ENCODE measurements at regions not wholly inside any gene's neighbourhood (a gene's known extent, or its start where the extent isn't known, plus 50 kb on each side); places are given as distances from the start of the nearest gene placed in this dataset.

- DNase-seq: no peak
- H3K27me3 ChIP-seq (ENCODE audit: control insufficient read depth in 1 of 2, insufficient read depth in 2 of 2, low read length in 1 of 2): no peaks in the 10 kb centered on the region
- no peak overlapping the region for H3K27ac ChIP-seq (ENCODE audit: low read depth in 1 of 2, low read length in 2 of 2)
- intact Hi-C loops (cut with DNase I): no loop called here
- no peaks in the 10 kb centered on the region for H3K9me3 ChIP-seq (ENCODE audit: control insufficient read depth, low read length)
- no peak overlapping the region for H3K4me3 ChIP-seq (ENCODE audit: low read length in 2 of 2)
- WGBS, 2 donors: 97 to 98% methylated on average over 4 of the region's 4 CpGs
- ATAC-seq (ENCODE audit: low FRiP score): no peak
- H3K36me3 ChIP-seq (ENCODE audit: control insufficient read depth in 1 of 2, insufficient read depth in 2 of 2, low read length in 1 of 2): no peaks in the 10 kb centered on the region
- H3K4me1 ChIP-seq (ENCODE audit: control insufficient read depth in 1 of 2, insufficient read depth in 2 of 2, low read length in 2 of 2): no peaks in the 10 kb centered on the region
Measured at GRCh38 chr14:95458459-95458858, 58.0 kb downstream of the SYNE3 start.

GRCh38 chr14:95456281-95456680, 60.2 kb downstream of the SYNE3 start:
- intact Hi-C loops (cut with DNase I): no loop called here
- Histone ChIP-seq H3K27me3 (ENCODE audit: control insufficient read depth in 1 of 2, insufficient read depth in 2 of 2, low read length in 1 of 2) (no peaks in the 10 kb centered on the region), H3K36me3 (ENCODE audit: control insufficient read depth in 1 of 2, insufficient read depth in 2 of 2, low read length in 1 of 2) (peaks cover 0 to 2% of the 10 kb centered on the region in 2 donors), H3K27ac (ENCODE audit: low read depth in 1 of 2, low read length in 2 of 2) (no peak overlapping the region), H3K4me1 (ENCODE audit: control insufficient read depth in 1 of 2, insufficient read depth in 2 of 2, low read length in 2 of 2) (no peaks in the 10 kb centered on the region), H3K9me3 (ENCODE audit: control insufficient read depth, low read length) (no peaks in the 10 kb centered on the region), H3K4me3 (ENCODE audit: low read length in 2 of 2) (no peak overlapping the region)
- no peak for ATAC-seq (ENCODE audit: low FRiP score)
- 89 to 92% methylated on average over 8 of the region's 8 CpGs for WGBS, 2 donors
- DNase-seq: no peak

GRCh38 chr14:95455246-95455645, 61.2 kb downstream of the SYNE3 start:
- no peak overlapping the region for H3K27ac ChIP-seq (ENCODE audit: low read depth in 1 of 2, low read length in 2 of 2)
- H3K4me1 ChIP-seq (ENCODE audit: control insufficient read depth in 1 of 2, insufficient read depth in 2 of 2, low read length in 2 of 2): no peaks in the 10 kb centered on the region
- no peaks in the 10 kb centered on the region for H3K9me3 ChIP-seq (ENCODE audit: control insufficient read depth, low read length)
- H3K4me3 ChIP-seq (ENCODE audit: low read length in 2 of 2): no peak overlapping the region
- no peak for DNase-seq
- intact Hi-C loops (cut with DNase I): no loop called here
- ATAC-seq (ENCODE audit: low FRiP score): no peak
- 96% methylated on average over 16 to 17 of the region's 17 CpGs for WGBS, 2 donors
- H3K27me3 ChIP-seq (ENCODE audit: control insufficient read depth in 1 of 2, insufficient read depth in 2 of 2, low read length in 1 of 2): no peaks in the 10 kb centered on the region
- peaks cover 0 to 2% of the 10 kb centered on the region in 2 donors for H3K36me3 ChIP-seq (ENCODE audit: control insufficient read depth in 1 of 2, insufficient read depth in 2 of 2, low read length in 1 of 2)

GRCh38 chr14:95453713-95453980, 62.8 kb downstream of the SYNE3 start:
- WGBS, 2 donors: 94 to 95% methylated on average over 1 of the region's 1 CpG

GRCh38 chr14:95452893-95453712, 63.3 kb downstream of the SYNE3 start:
- ATAC-seq (ENCODE audit: low FRiP score) (no peak), DNase-seq (no peak)
- intact Hi-C loops (cut with DNase I): no loop called here

More at GRCh38 chr14:95453713-95453980, 62.8 kb downstream of the SYNE3 start:
- no peak for DNase-seq
- no peak for ATAC-seq (ENCODE audit: low FRiP score)
- H3K36me3 ChIP-seq (ENCODE audit: control insufficient read depth in 1 of 2, insufficient read depth in 2 of 2, low read length in 1 of 2): peaks cover 2% of the 10 kb centered on the region in 2 donors
- H3K9me3 ChIP-seq (ENCODE audit: control insufficient read depth, low read length): no peaks in the 10 kb centered on the region
- H3K27me3 ChIP-seq (ENCODE audit: control insufficient read depth in 1 of 2, insufficient read depth in 2 of 2, low read length in 1 of 2): no peaks in the 10 kb centered on the region
- no peak overlapping the region for H3K27ac ChIP-seq (ENCODE audit: low read depth in 1 of 2, low read length in 2 of 2)
- intact Hi-C loops (cut with DNase I): no loop called here
- H3K4me3 ChIP-seq (ENCODE audit: low read length in 2 of 2): no peak overlapping the region
- no peaks in the 10 kb centered on the region for H3K4me1 ChIP-seq (ENCODE audit: control insufficient read depth in 1 of 2, insufficient read depth in 2 of 2, low read length in 2 of 2)

GRCh38 chr14:95452176-95452892, 64.1 kb downstream of the SYNE3 start:
- 91 to 94% methylated on average over 18 of the region's 18 CpGs for WGBS, 2 donors
- no peaks in the 10 kb centered on the region for H3K4me1 ChIP-seq (ENCODE audit: control insufficient read depth in 1 of 2, insufficient read depth in 2 of 2, low read length in 2 of 2)
- ATAC-seq (ENCODE audit: low FRiP score): no peak

More at GRCh38 chr14:95452893-95453712, 63.3 kb downstream of the SYNE3 start:
- no peaks in the 10 kb centered on the region for H3K27me3 ChIP-seq (ENCODE audit: control insufficient read depth in 1 of 2, insufficient read depth in 2 of 2, low read length in 1 of 2)
- H3K36me3 ChIP-seq (ENCODE audit: control insufficient read depth in 1 of 2, insufficient read depth in 2 of 2, low read length in 1 of 2): peaks cover 2% of the 10 kb centered on the region in 2 donors
- WGBS, 2 donors: 78 to 84% methylated on average over 10 of the region's 10 CpGs
- no peaks in the 10 kb centered on the region for H3K9me3 ChIP-seq (ENCODE audit: control insufficient read depth, low read length)
- no peak overlapping the region for H3K27ac ChIP-seq (ENCODE audit: low read depth in 1 of 2, low read length in 2 of 2)
- no peaks in the 10 kb centered on the region for H3K4me1 ChIP-seq (ENCODE audit: control insufficient read depth in 1 of 2, insufficient read depth in 2 of 2, low read length in 2 of 2)
- no peak overlapping the region for H3K4me3 ChIP-seq (ENCODE audit: low read length in 2 of 2)

GRCh38 chr14:95449131-95449530, 67.3 kb downstream of the SYNE3 start:
- H3K36me3 ChIP-seq (ENCODE audit: control insufficient read depth in 1 of 2, insufficient read depth in 2 of 2, low read length in 1 of 2): peaks cover 2 to 5% of the 10 kb centered on the region in 2 donors
- no peak overlapping the region for H3K4me3 ChIP-seq (ENCODE audit: low read length in 2 of 2)
- H3K4me1 ChIP-seq (ENCODE audit: control insufficient read depth in 1 of 2, insufficient read depth in 2 of 2, low read length in 2 of 2): no peaks in the 10 kb centered on the region
- WGBS, 2 donors: 94 to 95% methylated on average over 11 of the region's 11 CpGs
- ATAC-seq (ENCODE audit: low FRiP score) (no peak), DNase-seq (no peak)
- intact Hi-C loops (cut with DNase I): loop anchor here in 1 of 2 donors (10.0 kb wide), 1 partner anchor 546 kb away; no protein-coding TSS in a partner anchor
- no peaks in the 10 kb centered on the region for H3K27me3 ChIP-seq (ENCODE audit: control insufficient read depth in 1 of 2, insufficient read depth in 2 of 2, low read length in 1 of 2)
- no peaks in the 10 kb centered on the region for H3K9me3 ChIP-seq (ENCODE audit: control insufficient read depth, low read length)
- no peak overlapping the region for H3K27ac ChIP-seq (ENCODE audit: low read depth in 1 of 2, low read length in 2 of 2)

More at GRCh38 chr14:95452176-95452892, 64.1 kb downstream of the SYNE3 start:
- Histone ChIP-seq H3K27me3 (ENCODE audit: control insufficient read depth in 1 of 2, insufficient read depth in 2 of 2, low read length in 1 of 2) (no peaks in the 10 kb centered on the region), H3K36me3 (ENCODE audit: control insufficient read depth in 1 of 2, insufficient read depth in 2 of 2, low read length in 1 of 2) (peaks cover 2% of the 10 kb centered on the region in 2 donors), H3K4me3 (ENCODE audit: low read length in 2 of 2) (no peak overlapping the region), H3K27ac (ENCODE audit: low read depth in 1 of 2, low read length in 2 of 2) (no peak overlapping the region), H3K9me3 (ENCODE audit: control insufficient read depth, low read length) (no peaks in the 10 kb centered on the region)
- intact Hi-C loops (cut with DNase I): no loop called here
- no peak for DNase-seq

- Histone ChIP-seq H3K4me3 (ENCODE audit: low read length in 2 of 2) (no peak overlapping the region), H3K27ac (ENCODE audit: low read depth in 1 of 2, low read length in 2 of 2) (no peak overlapping the region), H3K9me3 (ENCODE audit: control insufficient read depth, low read length) (no peaks in the 10 kb centered on the region), H3K36me3 (ENCODE audit: control insufficient read depth in 1 of 2, insufficient read depth in 2 of 2, low read length in 1 of 2) (peaks cover 2% of the 10 kb centered on the region in 2 donors), H3K4me1 (ENCODE audit: control insufficient read depth in 1 of 2, insufficient read depth in 2 of 2, low read length in 2 of 2) (no peaks in the 10 kb centered on the region), H3K27me3 (ENCODE audit: control insufficient read depth in 1 of 2, insufficient read depth in 2 of 2, low read length in 1 of 2) (no peaks in the 10 kb centered on the region)
- WGBS, 2 donors: 95 to 96% methylated on average over 4 of the region's 4 CpGs
- ATAC-seq (ENCODE audit: low FRiP score): no peak
- intact Hi-C loops (cut with DNase I): loop anchor here in 1 of 2 donors (10.0 kb wide), 1 partner anchor 548 kb away; no protein-coding TSS in a partner anchor
- DNase-seq: no peak
Measured at GRCh38 chr14:95446470-95446869, 70.0 kb downstream of the SYNE3 start.

Measured in aorta (tissue), 5 donors.